Endodermal cell (in vitro differentiated cells): ENCODE measurements at regions not wholly inside any gene's neighbourhood (a gene's known extent, or its start where the extent isn't known, plus 50 kb on each side); places are given as distances from the start of the nearest gene placed in this dataset.

Source experiments
- DNase-seq: peaks from one replicate; pipeline ENCODE4 v3.0.0-alpha.2; 2017
- H3K27ac ChIP-seq: 2 replicates; pipeline ENCODE4 v1.5.1; 2013; ENCODE audit warnings: mild to moderate bottlenecking, low read depth, low read length, moderate library complexity
- H3K27me3 ChIP-seq: 2 replicates; pipeline ENCODE4 v1.6.1; 2013; ENCODE audit warnings: mild to moderate bottlenecking, low read length, moderate library complexity; ENCODE audit not compliant: insufficient read depth, control insufficient read depth, poor library complexity, severe bottlenecking
- H3K36me3 ChIP-seq: 2 replicates; pipeline ENCODE4 v1.7.0; 2013; ENCODE audit warnings: mild to moderate bottlenecking, low read length, moderate library complexity; ENCODE audit not compliant: control insufficient read depth, insufficient read depth
- H3K4me1 ChIP-seq: one replicate; pipeline ENCODE4 v1.7.0; 2013; ENCODE audit warnings: low read length; ENCODE audit not compliant: control insufficient read depth, insufficient read depth
- H3K4me3 ChIP-seq: 2 replicates; pipeline ENCODE4 v1.5.1; 2013; ENCODE audit warnings: mild to moderate bottlenecking, low read length, moderate library complexity
- H3K9ac ChIP-seq: 2 replicates; pipeline ENCODE4 v1.6.1; 2013; ENCODE audit warnings: mild to moderate bottlenecking, low read length, moderate library complexity; ENCODE audit not compliant: poor library complexity, severe bottlenecking; ENCODE audit errors: extremely low read depth
- H3K9me3 ChIP-seq: 2 replicates; pipeline ENCODE4 v1.6.1; 2013; ENCODE audit warnings: mild to moderate bottlenecking, low read length, moderate library complexity; ENCODE audit not compliant: control insufficient read depth
- H3K27ac Mint-ChIP-seq: 2 replicates; pipeline ENCODE4 v1.8.0; 2020; ENCODE audit warnings: mixed read lengths
- H3K27me3 Mint-ChIP-seq: 2 replicates; pipeline ENCODE4 v1.8.0; 2021; ENCODE audit warnings: mild to moderate bottlenecking, mixed read lengths; ENCODE audit not compliant: insufficient read depth
- H3K36me3 Mint-ChIP-seq: 2 replicates; pipeline ENCODE4 v1.8.0; 2020; ENCODE audit warnings: low read depth, mixed read lengths
- H3K4me1 Mint-ChIP-seq: 2 replicates; pipeline ENCODE4 v1.8.0; 2020; ENCODE audit warnings: mixed read lengths
- H3K4me3 Mint-ChIP-seq: 2 replicates; pipeline ENCODE4 v1.8.0; 2020; ENCODE audit warnings: mild to moderate bottlenecking, moderate library complexity, mixed read lengths
- H3K9me3 Mint-ChIP-seq: 2 replicates; pipeline ENCODE4 v1.8.0; 2020; ENCODE audit warnings: mild to moderate bottlenecking, mixed read lengths
- CTCF ChIP-seq: fragments of 200-600 bp; sonication (generic); conservative IDR thresholded peaks from 2 replicates; pipeline ENCODE4 v1.5.0; 2021; ENCODE audit warnings: antibody characterized with exemption, mild to moderate bottlenecking
- WGBS, 2 experiments: methylation state at CpG; one replicate each; pipeline versions ENCODE4 v1.1.5 to v1.1.7; 2013; ENCODE audit warnings: missing lambda C conversion rate in 2 of 2, mixed read lengths in 1 of 2; ENCODE audit not compliant: insufficient coverage in 1 of 2, insufficient read length in 1 of 2; 5-methylcytosine and 5-hydroxymethylcytosine counted together

DNA sequence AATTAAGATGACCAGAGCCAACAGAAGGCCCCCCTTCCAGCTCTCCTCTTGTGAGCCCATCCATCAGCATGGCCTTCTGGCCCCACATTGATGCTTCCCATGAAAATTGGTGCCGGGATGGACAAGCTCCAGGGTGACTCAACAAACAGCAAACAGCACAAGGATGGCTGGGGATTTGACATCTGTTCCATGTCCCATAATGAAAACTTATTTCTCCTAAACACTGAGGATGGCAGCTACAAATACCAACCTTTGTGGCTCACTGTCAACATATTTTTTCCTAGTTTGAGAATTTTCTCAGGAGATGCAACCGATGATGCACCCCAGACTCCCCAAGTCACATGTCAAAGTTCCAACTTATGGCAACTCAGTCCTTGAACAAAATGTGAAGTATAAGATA lies 169.6 kb upstream of the SIX2 start:
- H3K9me3 ChIP-seq: no peaks in the 10 kb centered on the region
- peaks cover 22% of the 10 kb centered on the region for H3K27me3 ChIP-seq
- Mint-ChIP-seq H3K27me3 (peaks cover 46% of the 10 kb centered on the region), H3K9me3 (no peaks in the 10 kb centered on the region), H3K27ac (no peak overlapping the region), H3K36me3 (no peaks in the 10 kb centered on the region), H3K4me3 (no peak overlapping the region), H3K4me1 (peaks cover 2% of the 10 kb centered on the region)
- WGBS, 2 experiments: 20 to 70% methylated on average over 1 to 2 of the region's 2 CpGs
- no peaks in the 10 kb centered on the region for H3K4me1 ChIP-seq
- no peak for DNase-seq
- H3K36me3 ChIP-seq: no peaks in the 10 kb centered on the region
- H3K27ac ChIP-seq: no peak overlapping the region
- TF ChIP-seq CTCF: no peak
- no peak overlapping the region for H3K9ac ChIP-seq
- no peak overlapping the region for H3K4me3 ChIP-seq

DNA sequence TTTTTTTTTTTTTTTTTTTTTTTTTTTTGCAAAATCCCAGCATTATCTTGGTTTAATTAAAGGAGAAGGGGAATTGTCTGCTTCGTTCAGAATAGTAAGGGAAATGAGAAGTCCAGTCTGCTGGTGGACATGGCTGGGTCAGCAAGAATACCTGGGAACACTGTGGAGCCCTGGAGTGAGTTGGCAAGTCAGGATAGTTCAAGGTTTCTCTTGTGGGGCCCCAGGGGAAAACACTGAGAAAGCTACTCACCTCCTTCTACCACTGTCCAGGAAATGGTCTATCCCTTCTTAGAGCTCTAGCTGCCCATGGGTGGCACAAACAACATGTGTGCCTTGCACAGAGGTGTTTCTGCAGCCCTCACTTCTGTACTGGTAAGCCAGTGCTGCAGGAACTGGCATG lies 169.1 kb upstream of the SIX2 start:
- Histone ChIP-seq H3K36me3 (no peaks in the 10 kb centered on the region), H3K9me3 (no peaks in the 10 kb centered on the region), H3K27ac (no peak overlapping the region), H3K4me3 (no peak overlapping the region), H3K27me3 (peaks cover 27% of the 10 kb centered on the region), H3K4me1 (no peaks in the 10 kb centered on the region), H3K9ac (no peak overlapping the region)
- Mint-ChIP-seq H3K9me3 (no peaks in the 10 kb centered on the region), H3K27me3 (peaks cover 48% of the 10 kb centered on the region), H3K4me3 (no peak overlapping the region), H3K36me3 (no peaks in the 10 kb centered on the region), H3K4me1 (peaks cover 2% of the 10 kb centered on the region), H3K27ac (no peak overlapping the region)
- WGBS, 2 experiments: 94% methylated on average over 1 of the region's 1 CpG; no CpG with 5 or more reads in 1 of the 2 experiments
- no peak for DNase-seq
- no peak for TF ChIP-seq CTCF

DNA sequence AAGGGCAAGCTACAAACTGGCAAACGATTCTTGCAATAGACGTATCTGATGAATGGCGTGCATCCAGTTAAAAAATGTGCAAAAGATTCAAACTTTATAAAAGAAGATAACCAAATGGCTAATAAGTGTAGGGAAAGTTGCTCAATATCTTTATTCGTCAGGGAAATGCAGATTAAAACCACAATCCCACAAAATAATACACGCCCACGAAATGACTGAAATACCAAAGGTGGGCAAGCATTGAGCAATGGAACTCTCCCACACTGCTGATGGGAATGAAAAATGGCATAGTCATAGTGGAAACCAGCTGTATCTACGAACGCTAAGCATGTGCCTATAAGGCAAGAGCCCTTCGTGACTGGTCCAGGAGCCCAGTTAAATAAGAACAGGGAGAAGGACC lies 168.6 kb upstream of the SIX2 start:
- H3K9ac ChIP-seq: no peak overlapping the region
- Mint-ChIP-seq H3K4me1 (peaks cover 2% of the 10 kb centered on the region), H3K27me3 (peaks cover 51% of the 10 kb centered on the region), H3K9me3 (no peaks in the 10 kb centered on the region), H3K36me3 (no peaks in the 10 kb centered on the region), H3K4me3 (no peak overlapping the region), H3K27ac (no peak overlapping the region)
- H3K27me3 ChIP-seq: peaks cover 32% of the 10 kb centered on the region
- no peak for DNase-seq
- TF ChIP-seq CTCF: no peak
- no peaks in the 10 kb centered on the region for H3K4me1 ChIP-seq
- H3K9me3 ChIP-seq: no peaks in the 10 kb centered on the region
- H3K4me3 ChIP-seq: no peak overlapping the region
- WGBS, 2 experiments: 85 to 89% methylated on average over 7 to 9 of the region's 9 CpGs
- H3K27ac ChIP-seq: no peak overlapping the region
- no peaks in the 10 kb centered on the region for H3K36me3 ChIP-seq
